Endothelial cell of umbilical vein (primary cell): ENCODE measurements at regions not wholly inside any gene's neighbourhood (a gene's known extent, or its start where the extent isn't known, plus 50 kb on each side); places are given as distances from the start of the nearest gene placed in this dataset.

Experiments used
- BruUV-seq: library from RNA; stranded (reverse); fragments of 400-500 nt; replicated peaks from 2 replicates; lab custom pipeline; 2021; lab: Mats Ljungman, UMichigan
- CTCF ChIA-PET: fragments of 300-600, 350-600 bp; sonication (Branson Sonifier 250); formaldehyde crosslinking; loops from one replicate; lab custom pipeline; 2021; ENCODE audit warnings: antibody characterized with exemption, inconsistent platforms; lab: Charles Lee
- POLR2A ChIA-PET: fragments of 300-600, 350-600 bp; sonication (Branson Sonifier 250); formaldehyde crosslinking; loops from one replicate; lab custom pipeline; 2021; ENCODE audit warnings: antibody characterized with exemption, inconsistent platforms; lab: Charles Lee
- DNase-seq: peaks from one replicate; pipeline ENCODE4 v3.0.0-alpha.2; 2011; ENCODE audit warnings: low read depth, low spot score
- FAIRE-seq: peaks from 2 replicates; lab custom pipeline; 2011; peaks lifted over from hg19 to GRCh38; lab: Jason Lieb, UNC
- H2AFZ ChIP-seq: 2 replicates; pipeline ENCODE4 v1.6.0; 2012; ENCODE audit warnings: low read depth, low read length, control low read depth, inconsistent platforms
- H3K27ac ChIP-seq: 2 replicates; pipeline ENCODE4 v1.5.1; 2011; ENCODE audit warnings: low read depth, mild to moderate bottlenecking, control low read depth, low read length, moderate library complexity; ENCODE audit not compliant: insufficient read depth
- H3K27me3 ChIP-seq, 2 experiments: 2 replicates each; pipeline versions ENCODE4 v1.6.0 to v1.6.1; 2011; ENCODE audit warnings: low read length in 2 of 2, mixed read lengths in 1 of 2; ENCODE audit not compliant: control insufficient read depth in 2 of 2, insufficient read depth in 2 of 2
- H3K36me3 ChIP-seq, 2 experiments: 2 replicates in 1 of 2; 3 replicates in 1 of 2; pipeline ENCODE4 v1.5.1; 2011; ENCODE audit warnings: low read length in 2 of 2, mild to moderate bottlenecking in 1 of 2, moderate library complexity in 1 of 2; ENCODE audit not compliant: control insufficient read depth in 2 of 2, insufficient read depth in 2 of 2; ENCODE audit errors: extremely low read depth in 1 of 2
- H3K4me1 ChIP-seq: 3 replicates; pipeline ENCODE4 v1.5.1; 2011; ENCODE audit warnings: mild to moderate bottlenecking, low read length; ENCODE audit not compliant: control insufficient read depth, insufficient read depth; ENCODE audit errors: extremely low read depth
- H3K4me2 ChIP-seq: 2 replicates; pipeline ENCODE4 v1.6.1; 2011; ENCODE audit warnings: low read length, control low read depth, mixed read lengths; ENCODE audit not compliant: insufficient read depth
- H3K4me3 ChIP-seq, 3 experiments: fragments of 200-600 bp in 1 of 3; sonication (generic), shearing (Covaris generic) in 1 of 3; replicated peaks in 1 of 3; 2 replicates each; pipeline ENCODE4 v1.5.1; 2011 to 2016; ENCODE audit warnings: control low read depth in 3 of 3, low read length in 3 of 3, mild to moderate bottlenecking in 2 of 3, inconsistent platforms in 1 of 3, low read depth in 1 of 3, moderate library complexity in 1 of 3; ENCODE audit not compliant: insufficient read depth in 1 of 3
- H3K79me2 ChIP-seq: 2 replicates; pipeline ENCODE4 v1.6.0; 2012; ENCODE audit warnings: low read length, inconsistent platforms; ENCODE audit not compliant: control insufficient read depth, insufficient read depth
- H3K9ac ChIP-seq: replicated peaks from 2 replicates; pipeline ENCODE3; 2011; ENCODE audit warnings: low read length, control low read depth; ENCODE audit not compliant: insufficient read depth; ENCODE audit errors: extremely low read depth
- H3K9me1 ChIP-seq: replicated peaks from 3 replicates; pipeline ENCODE4 v1.6.0; 2011; ENCODE audit warnings: mild to moderate bottlenecking, low read length; ENCODE audit not compliant: control insufficient read depth, insufficient read depth; ENCODE audit errors: extremely low read depth
- H3K9me3 ChIP-seq: replicated peaks from 2 replicates; pipeline ENCODE4 v1.5.1; 2012; ENCODE audit warnings: low read length, inconsistent platforms; ENCODE audit not compliant: control insufficient read depth, insufficient read depth
- H4K20me1 ChIP-seq: replicated peaks from 2 replicates; pipeline ENCODE3; 2011; ENCODE audit warnings: mild to moderate bottlenecking, low read length; ENCODE audit not compliant: control insufficient read depth, insufficient read depth; ENCODE audit errors: extremely low read depth
- CTCF ChIP-seq, 2 donors: IDR thresholded peaks; 1 replicate in 1 of 2; 2 replicates in 1 of 2; pipeline ENCODE4 v1.5.1; 2011; ENCODE audit warnings: low read length in 2 of 2, mild to moderate bottlenecking in 2 of 2, moderate library complexity in 2 of 2, control low read depth in 1 of 2, inconsistent platforms in 1 of 2, low read depth in 1 of 2; ENCODE audit not compliant: insufficient read depth in 1 of 2; ENCODE audit errors: extremely low read depth in 1 of 2
- EZH2 ChIP-seq: IDR thresholded peaks from 2 replicates; pipeline ENCODE4 v1.6.1; 2012; ENCODE audit warnings: borderline replicate concordance, low read depth, mild to moderate bottlenecking, moderate library complexity, low read length, inconsistent platforms; ENCODE audit not compliant: severe bottlenecking
- FOS ChIP-seq: IDR thresholded peaks from 2 replicates; pipeline ENCODE4 v1.6.1; 2011; ENCODE audit warnings: mild to moderate bottlenecking, low read length, moderate library complexity, borderline replicate concordance; ENCODE audit not compliant: insufficient read depth
- GATA2 ChIP-seq: IDR thresholded peaks from 2 replicates; pipeline ENCODE4 v1.7.0; 2011; ENCODE audit warnings: low read depth, mild to moderate bottlenecking, moderate library complexity, mixed read lengths, low read length; ENCODE audit not compliant: insufficient read length, insufficient read depth
- JUN ChIP-seq: IDR thresholded peaks from 2 replicates; pipeline ENCODE4 v1.6.1; 2011; ENCODE audit warnings: borderline replicate concordance, low read depth; ENCODE audit not compliant: insufficient read length, insufficient read depth
- MYC ChIP-seq: IDR thresholded peaks from one replicate; pipeline ENCODE4 v1.6.1; 2011; ENCODE audit warnings: mild to moderate bottlenecking, low read depth, low read length
- POLR2A ChIP-seq: IDR thresholded peaks from 2 replicates; pipeline ENCODE4 v1.6.1; 2012; ENCODE audit warnings: low read depth, mild to moderate bottlenecking, control low read depth, low read length
- POLR2AphosphoS5 ChIP-seq: IDR thresholded peaks from 2 replicates; pipeline ENCODE4 v1.6.1; 2012; ENCODE audit warnings: low read depth, mild to moderate bottlenecking, control low read depth, low read length, moderate library complexity; ENCODE audit not compliant: insufficient read depth
- dilution Hi-C: fragments of 300-500 bp; cut with MboI; formaldehyde crosslinking; loops from one replicate; pipeline ENCODE4 v1.15.0; 2019; ENCODE audit warnings: low sequenced_read_pairs; ENCODE audit not compliant: extremely low pct_ligation_motif_present
- intact Hi-C: fragments of 100-400 bp; cut with micrococcal nuclease; formaldehyde crosslinking; loops from one replicate; pipeline ENCODE4 v1.10.0; 2022
- TF ChIP-seq, protein P1 (sequence below): IDR thresholded peaks from 2 replicates; pipeline ENCODE4 v1.6.1; 2011; ENCODE audit not compliant: insufficient read depth, insufficient read length

DNA sequence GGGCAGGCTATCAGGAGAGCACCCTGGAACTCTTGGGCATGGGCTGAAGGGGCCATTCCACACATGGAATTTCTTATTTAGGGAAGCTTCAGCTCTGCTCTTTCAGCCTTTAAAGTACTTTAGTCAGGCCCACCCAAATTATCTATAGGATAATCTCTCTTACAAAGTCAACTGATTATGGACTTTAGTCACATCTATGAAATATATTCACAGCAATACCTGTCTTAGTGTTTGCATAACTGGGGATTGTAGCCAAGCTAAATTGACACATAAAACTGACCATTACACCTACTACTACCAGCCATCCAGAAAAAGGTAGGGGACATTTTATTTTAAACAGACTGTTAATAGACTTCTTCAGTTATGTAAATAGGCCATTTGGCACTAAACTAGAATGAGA is 114.9 kb upstream of the VANGL1 start:
- FAIRE-seq: no peak
- intact Hi-C loops: no loop called here

More for the DNA sequence above, 114.9 kb upstream of the VANGL1 start:
- BruUV-seq: no TSS peak
- H3K36me3 ChIP-seq: no peaks in the 10 kb centered on the region
- ChIA-PET CTCF (no interaction called here), POLR2A (no interaction called here)
- no peak overlapping the region for H3K27ac ChIP-seq
- H3K27me3 ChIP-seq: no peaks in the 10 kb centered on the region
- H3K4me2 ChIP-seq: no peak overlapping the region
- peaks cover 23% of the 10 kb centered on the region for H3K4me1 ChIP-seq
- H2AFZ ChIP-seq: no peak overlapping the region
- H3K9me3 ChIP-seq: no peaks in the 10 kb centered on the region
- H4K20me1 ChIP-seq: no peaks in the 10 kb centered on the region
- dilution Hi-C loops: no loop called here
- H3K79me2 ChIP-seq: no peaks in the 10 kb centered on the region
- no peak for DNase-seq
- TF ChIP-seq, protein P1, sequence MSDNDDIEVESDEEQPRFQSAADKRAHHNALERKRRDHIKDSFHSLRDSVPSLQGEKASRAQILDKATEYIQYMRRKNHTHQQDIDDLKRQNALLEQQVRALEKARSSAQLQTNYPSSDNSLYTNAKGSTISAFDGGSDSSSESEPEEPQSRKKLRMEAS: no peak
- TF ChIP-seq JUN: no peak
- TF ChIP-seq MYC: no peak
- no peak for TF ChIP-seq FOS
- no peak for TF ChIP-seq POLR2A
- TF ChIP-seq POLR2AphosphoS5: no peak
- TF ChIP-seq GATA2: no peak
- TF ChIP-seq CTCF (IDR thresholded peaks at IDR 0.05; ENCODE audit: extremely low read depth in 1 of 2, insufficient read depth in 1 of 2, low read depth in 1 of 2, low read length in 2 of 2): no peak
- no peak for TF ChIP-seq EZH2
- H3K4me3 ChIP-seq: no peak overlapping the region
- H3K9me1 ChIP-seq: no peaks in the 10 kb centered on the region
- H3K9ac ChIP-seq: no peak overlapping the region
